ENCODE measurements at regions not wholly inside any gene's neighbourhood (a gene's known extent, or its start where the extent isn't known, plus 50 kb on each side); places are given as distances from the start of the nearest gene placed in this dataset.

DNA sequence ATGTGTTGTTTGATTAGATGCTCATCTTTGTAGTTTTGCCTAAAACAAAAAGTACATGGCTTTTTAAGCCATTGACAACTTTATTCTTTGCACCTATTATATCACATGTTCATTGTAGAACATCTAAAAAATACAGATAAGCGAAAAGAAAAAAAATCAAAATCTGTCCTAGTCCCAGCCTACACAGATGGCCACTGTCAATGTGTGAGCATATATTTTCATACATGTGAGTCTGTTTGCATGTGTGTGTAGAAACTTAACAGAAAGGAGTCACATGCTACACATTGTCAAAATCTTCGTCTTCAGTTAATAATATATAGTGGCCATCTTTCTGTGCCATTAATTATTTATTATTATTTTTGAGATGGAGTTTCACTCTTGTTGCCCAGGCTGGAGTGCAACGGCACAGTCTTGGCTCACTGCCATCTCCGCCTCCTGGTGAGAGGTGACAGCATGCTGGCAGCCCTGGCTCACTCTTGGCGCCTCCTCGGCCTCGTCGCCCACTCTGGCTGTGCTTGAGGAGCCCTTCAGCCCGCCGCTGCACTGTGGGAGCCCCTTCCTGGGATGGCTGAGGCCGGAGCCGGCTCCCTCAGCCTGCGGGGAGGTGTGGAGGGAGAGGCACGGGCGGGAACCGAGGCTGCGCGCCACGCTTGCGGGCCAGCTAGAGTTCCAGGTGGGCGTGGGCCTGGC lies 68.5 kb upstream of the AMZ2 start:
- FAIRE-seq (no peak), ATAC-seq (no peak), DNase-seq (peak in 3 of 6 donors; percentile 39 to 68 (median 64))
- Histone ChIP-seq H3K4me3 (no peak overlapping the region), H3K36me3 (no peaks in the 10 kb centered on the region), H3K27ac (no peak overlapping the region), H3K9me3 (no peaks in the 10 kb centered on the region), H3K4me1 (no peaks in the 10 kb centered on the region), H3K27me3 (no peaks in the 10 kb centered on the region)
- WGBS, 2 donors: 90 to 93% methylated on average over 20 to 21 of the region's 21 CpGs
- no peak for TF ChIP-seq CTCF (IDR thresholded peaks at IDR 0.05)
- intact Hi-C loops (cut with DNase I): loop anchor here in 1 of 3 donors (10.0 kb wide), 1 partner anchor 285 kb away; no protein-coding TSS in a partner anchor

DNA sequence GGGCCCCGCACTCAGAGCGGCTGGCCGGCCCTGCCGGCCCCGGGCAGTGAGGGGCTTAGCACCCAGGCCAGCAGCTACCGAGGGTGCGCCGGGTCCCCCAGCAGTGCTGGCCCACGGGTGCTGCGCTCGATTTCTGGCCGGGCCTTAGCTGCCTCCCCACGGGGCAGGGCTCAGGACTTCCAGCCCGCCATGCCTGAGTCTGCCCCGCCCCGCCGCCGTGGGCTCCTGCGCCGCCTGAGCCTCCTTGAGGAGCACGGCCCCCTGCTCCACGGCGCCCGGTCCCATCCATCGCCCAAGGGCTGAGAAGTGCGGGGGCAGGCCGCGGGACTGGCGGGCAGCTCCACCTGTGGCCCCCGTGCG lies 67.9 kb upstream of the AMZ2 start:
- ATAC-seq: no peak
- no peak for FAIRE-seq
- no peak for DNase-seq
- no peaks in the 10 kb centered on the region for H3K4me1 ChIP-seq
- 97 to 98% methylated on average over 26 to 31 of the region's 31 CpGs for WGBS, 2 donors
- no peak for TF ChIP-seq CTCF (IDR thresholded peaks at IDR 0.05)
- no peaks in the 10 kb centered on the region for H3K27me3 ChIP-seq
- H3K36me3 ChIP-seq: no peaks in the 10 kb centered on the region
- H3K27ac ChIP-seq: no peak overlapping the region
- intact Hi-C loops (cut with DNase I): loop anchor here in 1 of 3 donors (10.0 kb wide), 1 partner anchor 285 kb away; no protein-coding TSS in a partner anchor
- no peaks in the 10 kb centered on the region for H3K9me3 ChIP-seq
- no peak overlapping the region for H3K4me3 ChIP-seq

DNA sequence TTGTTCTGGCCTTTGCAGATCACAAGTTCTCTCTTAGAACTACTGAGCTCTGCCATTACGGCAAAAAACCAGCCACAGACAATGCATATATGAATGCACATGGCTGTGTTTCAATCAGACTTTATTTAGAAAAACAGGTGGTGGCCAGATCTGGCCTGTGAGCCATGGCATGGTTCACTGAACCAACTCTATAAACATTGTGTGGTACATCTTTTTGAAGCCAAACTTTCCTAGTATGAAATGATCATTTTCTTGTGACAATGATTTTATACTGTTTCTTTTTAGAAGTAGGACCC lies 65.9 kb upstream of the AMZ2 start:
- TF ChIP-seq CTCF (IDR thresholded peaks at IDR 0.05): no peak
- H3K27ac ChIP-seq: no peak overlapping the region
- no peak overlapping the region for H3K4me3 ChIP-seq
- WGBS, 2 donors: 81 to 90% methylated on average over 1 of the region's 1 CpG
- H3K36me3 ChIP-seq: no peaks in the 10 kb centered on the region
- no peaks in the 10 kb centered on the region for H3K4me1 ChIP-seq
- H3K27me3 ChIP-seq: no peaks in the 10 kb centered on the region
- intact Hi-C loops (cut with DNase I): no loop called here
- no peak for ATAC-seq
- H3K9me3 ChIP-seq: no peaks in the 10 kb centered on the region
- no peak for FAIRE-seq
- DNase-seq: no peak

- Histone ChIP-seq H3K9me3 (no peaks in the 10 kb centered on the region), H3K4me3 (no peak overlapping the region), H3K36me3 (no peaks in the 10 kb centered on the region), H3K4me1 (no peaks in the 10 kb centered on the region), H3K27me3 (no peaks in the 10 kb centered on the region), H3K27ac (no peak overlapping the region)
- no peak for TF ChIP-seq CTCF (IDR thresholded peaks at IDR 0.05)
- FAIRE-seq (no peak), DNase-seq (no peak), ATAC-seq (peak in 2 of 4 donors; percentile 29 to 35)
- 85% methylated on average over 12 of the region's 12 CpGs for WGBS, 2 donors
- intact Hi-C loops (cut with DNase I): no loop called here
Observed at GRCh38 chr17:68182940-68183551, 64.8 kb upstream of the AMZ2 start.

- no peak for ATAC-seq
- WGBS, 2 donors: 86 to 91% methylated on average over 10 of the region's 10 CpGs
- FAIRE-seq: no peak
- no peak for DNase-seq
- H3K27ac ChIP-seq: no peak overlapping the region
- no peaks in the 10 kb centered on the region for H3K4me1 ChIP-seq
- intact Hi-C loops (cut with DNase I): no loop called here
- H3K9me3 ChIP-seq: no peaks in the 10 kb centered on the region
- no peaks in the 10 kb centered on the region for H3K36me3 ChIP-seq
- H3K27me3 ChIP-seq: no peaks in the 10 kb centered on the region
- TF ChIP-seq CTCF (IDR thresholded peaks at IDR 0.05): no peak
- H3K4me3 ChIP-seq: no peak overlapping the region
Observed at GRCh38 chr17:68184141-68184571, 63.7 kb upstream of the AMZ2 start.
